C4-2B (cell line): ENCODE measurements at regions not wholly inside any gene's neighbourhood (a gene's known extent, or its start where the extent isn't known, plus 50 kb on each side); places are given as distances from the start of the nearest gene placed in this dataset.

ENCODE experiments used
- H3K27ac ChIP-seq: fragments of 450-650 bp; 2 replicates; pipeline ENCODE4 v1.5.1; 2017
- ZFX ChIP-seq: fragments of 450-650 bp; IDR thresholded peaks from 2 replicates; pipeline ENCODE4 v1.6.1; 2017
- TF ChIP-seq, protein P1 (sequence below): fragments of 450-650 bp; conservative IDR thresholded peaks from 2 replicates; pipeline ENCODE4 v1.5.1; 2017; ENCODE audit warnings: mild to moderate bottlenecking

DNA sequence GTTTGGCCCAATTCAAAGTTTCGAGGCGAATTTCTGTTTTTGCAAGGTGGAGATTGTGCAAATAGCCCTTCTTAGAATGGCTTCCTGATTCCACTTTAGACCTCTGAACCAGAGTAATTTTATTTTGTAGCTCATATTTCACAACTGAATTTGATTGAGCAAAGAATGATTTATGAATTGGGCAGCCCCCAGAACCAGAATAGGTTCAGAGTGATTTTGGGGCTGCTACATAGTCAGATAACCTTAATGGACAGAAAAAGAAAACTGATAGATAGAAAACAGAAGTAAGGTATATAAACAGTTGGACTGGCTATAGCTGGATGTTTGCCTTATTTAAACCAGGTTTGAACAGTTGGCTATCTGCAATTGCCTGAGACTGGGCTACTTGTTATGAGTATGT lies 156.6 kb downstream of the YIPF5 start:
- no peak overlapping the region for H3K27ac ChIP-seq
- TF ChIP-seq ZFX: no peak
- TF ChIP-seq, protein P1, sequence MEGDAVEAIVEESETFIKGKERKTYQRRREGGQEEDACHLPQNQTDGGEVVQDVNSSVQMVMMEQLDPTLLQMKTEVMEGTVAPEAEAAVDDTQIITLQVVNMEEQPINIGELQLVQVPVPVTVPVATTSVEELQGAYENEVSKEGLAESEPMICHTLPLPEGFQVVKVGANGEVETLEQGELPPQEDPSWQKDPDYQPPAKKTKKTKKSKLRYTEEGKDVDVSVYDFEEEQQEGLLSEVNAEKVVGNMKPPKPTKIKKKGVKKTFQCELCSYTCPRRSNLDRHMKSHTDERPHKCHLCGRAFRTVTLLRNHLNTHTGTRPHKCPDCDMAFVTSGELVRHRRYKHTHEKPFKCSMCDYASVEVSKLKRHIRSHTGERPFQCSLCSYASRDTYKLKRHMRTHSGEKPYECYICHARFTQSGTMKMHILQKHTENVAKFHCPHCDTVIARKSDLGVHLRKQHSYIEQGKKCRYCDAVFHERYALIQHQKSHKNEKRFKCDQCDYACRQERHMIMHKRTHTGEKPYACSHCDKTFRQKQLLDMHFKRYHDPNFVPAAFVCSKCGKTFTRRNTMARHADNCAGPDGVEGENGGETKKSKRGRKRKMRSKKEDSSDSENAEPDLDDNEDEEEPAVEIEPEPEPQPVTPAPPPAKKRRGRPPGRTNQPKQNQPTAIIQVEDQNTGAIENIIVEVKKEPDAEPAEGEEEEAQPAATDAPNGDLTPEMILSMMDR: no peak

DNA sequence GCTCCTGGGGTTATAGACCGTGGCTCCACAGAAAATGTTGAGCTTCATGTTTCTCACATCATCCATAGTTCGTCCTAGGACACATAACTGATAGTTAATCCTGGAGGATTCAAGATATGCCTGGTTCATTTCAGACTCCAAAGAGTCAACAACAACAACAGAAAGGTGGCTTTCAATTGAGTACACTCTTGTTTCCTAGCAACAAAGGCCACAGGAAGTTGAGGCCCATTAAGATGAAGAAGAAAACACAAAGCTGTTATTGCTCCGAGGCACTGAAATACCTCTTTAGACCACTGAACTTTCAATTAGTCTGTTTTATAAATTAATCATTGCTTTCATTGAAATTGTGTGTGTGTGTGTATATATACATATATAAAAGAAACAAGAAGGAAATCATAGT lies 154.5 kb downstream of the YIPF5 start:
- no peak overlapping the region for H3K27ac ChIP-seq
- TF ChIP-seq, protein P1: no peak
- no peak for TF ChIP-seq ZFX

DNA sequence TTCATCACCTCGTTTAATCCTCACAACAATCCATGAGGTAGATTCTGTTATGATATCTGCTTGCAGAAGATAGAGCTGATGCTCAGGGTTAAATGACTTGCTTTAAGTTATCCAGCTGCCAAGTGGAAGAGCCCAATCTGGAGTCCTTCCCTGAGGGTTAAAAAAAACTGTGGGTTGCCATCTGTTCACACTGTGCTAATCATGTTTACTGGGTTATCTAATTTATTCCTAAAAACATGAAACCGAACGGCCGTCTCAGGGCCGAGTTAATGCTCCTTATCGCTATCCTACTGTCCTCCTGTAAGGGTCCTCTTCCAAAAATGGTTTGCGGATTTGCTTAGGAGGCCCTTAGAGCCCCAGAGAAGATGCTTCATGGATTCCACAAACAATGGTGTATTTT lies 153.3 kb downstream of the YIPF5 start:
- H3K27ac ChIP-seq: no peak overlapping the region
- TF ChIP-seq, protein P1: no peak
- no peak for TF ChIP-seq ZFX

DNA sequence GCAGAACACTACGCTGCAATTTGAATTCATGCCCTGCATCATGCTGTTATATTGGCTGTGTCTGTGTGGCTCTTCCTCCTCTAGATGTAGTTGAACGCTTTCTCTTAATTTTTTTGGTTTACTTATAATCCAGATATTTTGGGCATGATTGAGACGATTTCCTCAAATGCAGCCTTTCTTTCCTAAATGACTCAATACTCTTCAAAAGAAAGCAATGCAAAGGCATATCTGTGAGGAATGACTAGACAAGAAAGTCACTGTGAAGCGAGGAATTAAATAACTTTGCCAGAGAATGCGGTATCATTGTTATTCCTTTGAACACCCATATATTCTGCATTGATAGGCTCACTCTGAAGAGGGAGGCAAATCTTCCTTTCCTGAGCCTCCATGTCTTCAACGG lies 152.8 kb downstream of the YIPF5 start:
- TF ChIP-seq ZFX: no peak
- TF ChIP-seq, protein P1: no peak
- no peak overlapping the region for H3K27ac ChIP-seq

DNA sequence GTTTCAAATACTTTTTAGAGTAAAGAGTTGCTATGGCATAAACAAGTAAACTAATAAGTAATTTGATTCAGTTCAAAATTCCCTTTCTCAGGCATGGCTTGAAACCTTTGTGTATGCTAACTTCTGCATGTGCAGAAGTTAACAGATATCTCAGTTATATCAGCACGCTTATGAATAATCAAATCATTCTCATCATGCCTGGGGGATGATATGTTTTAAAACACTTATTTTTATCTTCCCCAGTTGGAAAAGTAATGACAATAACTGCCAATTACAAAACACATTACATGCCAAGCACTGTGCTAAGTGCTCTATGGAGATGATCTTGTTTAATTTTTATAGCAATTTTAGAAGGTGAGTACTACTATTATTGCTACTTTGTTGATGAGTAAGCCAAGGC lies 146.4 kb downstream of the YIPF5 start:
- TF ChIP-seq, protein P1: no peak
- TF ChIP-seq ZFX: no peak
- no peak overlapping the region for H3K27ac ChIP-seq

DNA sequence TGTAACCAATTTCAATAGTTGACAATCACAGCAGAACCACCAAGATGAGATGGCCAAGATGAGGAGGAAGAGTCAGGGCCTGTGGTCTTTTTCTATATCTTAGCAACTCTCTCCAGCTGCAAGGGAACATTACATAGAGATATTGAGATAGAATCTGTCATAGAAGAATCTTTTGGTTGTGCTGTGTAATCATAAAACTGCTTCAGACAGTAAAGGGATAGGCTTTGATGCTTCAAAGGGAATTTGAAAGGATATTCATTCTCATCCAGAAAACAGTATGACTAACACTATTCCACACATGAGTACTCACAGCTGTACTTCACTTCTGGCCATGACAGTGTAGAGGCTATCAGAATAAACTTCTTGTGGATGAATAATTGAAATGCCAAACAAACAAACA lies 145.9 kb downstream of the YIPF5 start:
- TF ChIP-seq ZFX: no peak
- TF ChIP-seq, protein P1: no peak
- H3K27ac ChIP-seq: no peak overlapping the region

DNA sequence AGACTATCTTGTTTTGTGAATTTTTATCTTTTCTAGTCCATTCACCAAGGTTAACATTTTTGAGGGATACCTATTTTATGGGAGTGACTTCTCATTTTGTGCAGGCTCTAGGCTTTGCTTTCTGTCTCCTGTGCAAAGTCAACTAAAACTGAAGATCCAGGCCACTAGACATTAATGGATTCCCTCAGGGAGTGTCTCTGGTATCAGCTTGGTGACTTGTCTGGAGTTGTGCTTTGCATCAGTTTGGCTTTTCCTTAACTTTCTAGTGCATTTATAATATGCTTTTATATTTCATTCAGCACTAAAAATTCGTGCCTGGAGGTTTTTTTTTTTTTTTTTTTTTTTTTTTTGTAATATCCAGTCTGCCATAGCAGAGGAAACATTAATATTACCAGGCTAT lies 144.2 kb downstream of the YIPF5 start:
- TF ChIP-seq, protein P1: no peak
- TF ChIP-seq ZFX: no peak
- H3K27ac ChIP-seq: no peak overlapping the region
